Thyroid gland (tissue), 4 donors: ENCODE measurements at regions not wholly inside any gene's neighbourhood (a gene's known extent, or its start where the extent isn't known, plus 50 kb on each side); places are given as distances from the start of the nearest gene placed in this dataset.

Experiments
- POLR2A ChIP-seq, 2 donors: fragments of 450-650 bp; IDR thresholded peaks; one replicate each; pipeline ENCODE4 v1.6.1; 2017; ENCODE audit warnings: antibody characterized with exemption in 2 of 2, mild to moderate bottlenecking in 2 of 2, moderate library complexity in 1 of 2
- TF ChIP-seq, protein P1 (sequence below), 6 experiments: fragments of 200-600 bp in 3 of 6; fragments of 450-650 bp in 3 of 6; sonication (generic) in 3 of 6; IDR thresholded peaks; one replicate each; pipeline ENCODE4 v1.5.1; 2016 to 2019; ENCODE audit warnings: antibody characterized with exemption in 6 of 6, mild to moderate bottlenecking in 2 of 6, inconsistent platforms in 1 of 6, moderate library complexity in 1 of 6

DNA sequence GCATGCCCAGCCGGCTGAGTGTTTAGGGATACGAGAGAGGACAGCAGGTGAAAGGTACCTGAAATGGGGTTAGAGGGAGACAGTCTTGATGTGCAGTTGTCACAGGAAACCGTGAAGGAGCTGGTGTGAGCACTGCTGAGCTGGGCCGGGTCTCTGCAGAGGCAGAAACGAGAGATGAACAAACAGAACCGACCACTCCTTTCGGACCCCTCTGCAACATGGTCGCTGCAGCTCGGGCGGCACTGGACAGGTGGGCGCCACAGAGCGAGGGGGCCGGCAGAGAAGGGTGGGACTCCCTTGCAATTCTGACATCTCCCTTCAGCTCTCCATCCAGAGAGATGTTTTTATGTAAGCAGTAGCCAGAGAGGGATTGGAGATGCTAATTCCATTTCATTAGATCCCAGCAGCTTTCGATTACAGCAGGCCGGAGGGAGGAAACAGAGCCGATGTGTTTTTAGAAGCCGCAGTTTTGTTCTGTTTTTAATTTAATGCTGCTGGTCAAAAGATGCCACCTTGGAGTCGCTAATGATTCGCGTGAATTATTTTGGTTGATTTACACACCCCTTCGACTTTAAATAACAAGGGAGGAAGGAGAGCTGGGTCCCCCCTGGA lies 86.3 kb upstream of the RPL38 start:
- TF ChIP-seq, protein P1, sequence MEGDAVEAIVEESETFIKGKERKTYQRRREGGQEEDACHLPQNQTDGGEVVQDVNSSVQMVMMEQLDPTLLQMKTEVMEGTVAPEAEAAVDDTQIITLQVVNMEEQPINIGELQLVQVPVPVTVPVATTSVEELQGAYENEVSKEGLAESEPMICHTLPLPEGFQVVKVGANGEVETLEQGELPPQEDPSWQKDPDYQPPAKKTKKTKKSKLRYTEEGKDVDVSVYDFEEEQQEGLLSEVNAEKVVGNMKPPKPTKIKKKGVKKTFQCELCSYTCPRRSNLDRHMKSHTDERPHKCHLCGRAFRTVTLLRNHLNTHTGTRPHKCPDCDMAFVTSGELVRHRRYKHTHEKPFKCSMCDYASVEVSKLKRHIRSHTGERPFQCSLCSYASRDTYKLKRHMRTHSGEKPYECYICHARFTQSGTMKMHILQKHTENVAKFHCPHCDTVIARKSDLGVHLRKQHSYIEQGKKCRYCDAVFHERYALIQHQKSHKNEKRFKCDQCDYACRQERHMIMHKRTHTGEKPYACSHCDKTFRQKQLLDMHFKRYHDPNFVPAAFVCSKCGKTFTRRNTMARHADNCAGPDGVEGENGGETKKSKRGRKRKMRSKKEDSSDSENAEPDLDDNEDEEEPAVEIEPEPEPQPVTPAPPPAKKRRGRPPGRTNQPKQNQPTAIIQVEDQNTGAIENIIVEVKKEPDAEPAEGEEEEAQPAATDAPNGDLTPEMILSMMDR (IDR thresholded peaks at IDR 0.05): no peak
- TF ChIP-seq POLR2A (IDR thresholded peaks at IDR 0.05): no peak
